Lung (tissue), 11 donors: ENCODE measurements at regions not wholly inside any gene's neighbourhood (a gene's known extent, or its start where the extent isn't known, plus 50 kb on each side); places are given as distances from the start of the nearest gene placed in this dataset.
A peak's percentile ranks its signal among the peaks of the same experiment; 100 is the strongest.

Source experiments
- ATAC-seq: fragments of 200-7000 bp; cut with Tn5 transposase; one replicate; pipeline ENCODE4 v1.9.1; 2020; ENCODE audit warnings: moderate number of reproducible peaks; ENCODE audit not compliant: insufficient read depth, low FRiP score
- DNase-seq, 3 donors: peaks; one replicate each; pipeline ENCODE4 v3.0.0-alpha.2; 2013 to 2017
- H3K27ac ChIP-seq, 2 donors: one replicate each; pipeline ENCODE4 v1.5.1; 2013; ENCODE audit warnings: mild to moderate bottlenecking in 2 of 2, moderate library complexity in 2 of 2, control low read depth in 1 of 2, inconsistent platforms in 1 of 2, low read depth in 1 of 2, low read length in 1 of 2
- H3K27me3 ChIP-seq, 3 donors: one replicate each; pipeline ENCODE4 v1.5.1; 2013; ENCODE audit warnings: low read length in 2 of 3; ENCODE audit not compliant: control insufficient read depth in 3 of 3, insufficient read depth in 3 of 3
- H3K36me3 ChIP-seq, 4 donors: one replicate each; pipeline ENCODE4 v1.5.1; 2013; ENCODE audit warnings: low read length in 4 of 4, mild to moderate bottlenecking in 1 of 4, moderate library complexity in 1 of 4; ENCODE audit not compliant: control insufficient read depth in 4 of 4, insufficient read depth in 4 of 4
- H3K4me1 ChIP-seq, 5 donors: one replicate each; pipeline ENCODE4 v1.5.1; 2013; ENCODE audit warnings: low read length in 5 of 5, mild to moderate bottlenecking in 2 of 5, moderate library complexity in 1 of 5; ENCODE audit not compliant: control insufficient read depth in 5 of 5, insufficient read depth in 5 of 5
- H3K4me3 ChIP-seq: one replicate; pipeline ENCODE4 v1.5.1; 2013; ENCODE audit warnings: mild to moderate bottlenecking, control low read depth, moderate library complexity
- H3K9ac ChIP-seq, 2 donors: one replicate each; pipeline ENCODE4 v1.5.1; 2013; ENCODE audit warnings: low read length in 2 of 2, control low read depth in 1 of 2; ENCODE audit not compliant: insufficient read depth in 1 of 2
- H3K9me3 ChIP-seq, 4 donors: one replicate each; pipeline ENCODE4 v1.5.1; 2013; ENCODE audit warnings: low read length in 3 of 4, mild to moderate bottlenecking in 1 of 4, moderate library complexity in 1 of 4; ENCODE audit not compliant: control insufficient read depth in 4 of 4, insufficient read depth in 3 of 4
- CTCF ChIP-seq: IDR thresholded peaks from 2 replicates; pipeline ENCODE4 v1.5.1; 2012; ENCODE audit warnings: mild to moderate bottlenecking; ENCODE audit errors: control extremely low read depth, extremely low read depth
- WGBS, 2 donors: extraction: QIAGEN DNeasy Blood & Tissue Kit; methylation state at CpG; one replicate each; pipeline ENCODE4 v1.1.7; 2013; 5-methylcytosine and 5-hydroxymethylcytosine counted together
- donor health status: control.
- donor health status: control.
- donor health status: Bipolar disorder and iron deficiency.
- donor health status: healthy.
- donor health status: DM: yes; HTN: yes; CAD: no.

GRCh38 chr1:106526650-106527049 is 529.8 kb upstream of the PRMT6 start:
- ATAC-seq: no peak
- no peaks in the 10 kb centered on the region for H3K4me1 ChIP-seq
- no peaks in the 10 kb centered on the region for H3K27me3 ChIP-seq
- WGBS, 2 donors: 71 to 72% methylated on average over 2 of the region's 2 CpGs
- no peak overlapping the region for H3K27ac ChIP-seq
- no peak for DNase-seq
- peaks cover 0 to 2% (median 0%) of the 10 kb centered on the region in 4 donors for H3K9me3 ChIP-seq
- H3K4me3 ChIP-seq: no peak overlapping the region
- TF ChIP-seq CTCF: no peak
- H3K9ac ChIP-seq: no peak overlapping the region
- no peaks in the 10 kb centered on the region for H3K36me3 ChIP-seq

GRCh38 chr1:106534612-106535011 is 521.9 kb upstream of the PRMT6 start:
- 59 to 65% methylated on average over 2 of the region's 2 CpGs for WGBS, 2 donors
- Histone ChIP-seq H3K36me3 (no peaks in the 10 kb centered on the region), H3K9me3 (peaks cover 0 to 3% (median 0%) of the 10 kb centered on the region in 4 donors), H3K9ac (no peak overlapping the region), H3K4me3 (no peak overlapping the region), H3K27me3 (no peaks in the 10 kb centered on the region), H3K27ac (no peak overlapping the region), H3K4me1 (no peaks in the 10 kb centered on the region)
- ATAC-seq (no peak), DNase-seq (peak in 1 of 3 donors; percentile 4)
- TF ChIP-seq CTCF: no peak

- no peak for ATAC-seq
- TF ChIP-seq CTCF: no peak
- DNase-seq: no peak
These were observed 519.7 kb upstream of the PRMT6 start for GRCh38 chr1:106536741-106537140.

GRCh38 chr1:106548726-106549125 is 507.7 kb upstream of the PRMT6 start:
- TF ChIP-seq CTCF: no peak
- DNase-seq: no peak
- Histone ChIP-seq H3K4me1 (no peaks in the 10 kb centered on the region), H3K9me3 (peaks cover 0 to 2% (median under 1%) of the 10 kb centered on the region in 4 donors), H3K9ac (no peak overlapping the region), H3K27ac (no peak overlapping the region), H3K27me3 (no peaks in the 10 kb centered on the region), H3K4me3 (no peak overlapping the region), H3K36me3 (no peaks in the 10 kb centered on the region)
- ATAC-seq: no peak
- WGBS, 2 donors: 69 to 82% methylated on average over 1 of the region's 1 CpG

More at GRCh38 chr1:106536741-106537140, 519.7 kb upstream of the PRMT6 start:
- H3K27me3 ChIP-seq: no peaks in the 10 kb centered on the region
- no peaks in the 10 kb centered on the region for H3K36me3 ChIP-seq
- no peak overlapping the region for H3K9ac ChIP-seq
- peaks cover 0 to 3% (median under 1%) of the 10 kb centered on the region in 4 donors for H3K9me3 ChIP-seq
- H3K27ac ChIP-seq: no peak overlapping the region
- H3K4me3 ChIP-seq: no peak overlapping the region
- H3K4me1 ChIP-seq: no peaks in the 10 kb centered on the region
